DND-41 (cell line): ENCODE measurements at regions not wholly inside any gene's neighbourhood (a gene's known extent, or its start where the extent isn't known, plus 50 kb on each side); places are given as distances from the start of the nearest gene placed in this dataset.
"Not testable (repeated sequence)": the region's sequence is repeated elsewhere in the genome, so short reads cannot be mapped to it uniquely, and the experiment has no call there.

Experiments
- ATAC-seq: fragments of 200-7000 bp; cut with Tn5 transposase; 3 replicates; pipeline ENCODE4 v1.9.1; 2021; ENCODE audit warnings: low read depth; ENCODE audit not compliant: insufficient read depth
- DNase-seq: peaks from one replicate; pipeline ENCODE4 v3.0.0-alpha.2; 2020
- H2AFZ ChIP-seq: 2 replicates; pipeline ENCODE4 v1.6.0; 2012; ENCODE audit warnings: low read depth, low read length
- H3K27ac ChIP-seq: 2 replicates; pipeline ENCODE4 v1.5.1; 2012; ENCODE audit warnings: low read length, inconsistent platforms
- H3K27me3 ChIP-seq: fragments of 200-600 bp; sonication (generic); 2 replicates; pipeline ENCODE4 v1.6.0; 2012; ENCODE audit warnings: low read length, mild to moderate bottlenecking, inconsistent platforms; ENCODE audit not compliant: insufficient read depth, poor library complexity
- H3K36me3 ChIP-seq: 2 replicates; pipeline ENCODE4 v1.5.1; 2012; ENCODE audit warnings: low read length, inconsistent platforms; ENCODE audit not compliant: insufficient read depth
- H3K4me1 ChIP-seq: 2 replicates; pipeline ENCODE4 v1.5.1; 2012; ENCODE audit warnings: mild to moderate bottlenecking, low read length; ENCODE audit not compliant: insufficient read depth
- H3K4me2 ChIP-seq: 2 replicates; pipeline ENCODE4 v1.6.0; 2012; ENCODE audit warnings: mild to moderate bottlenecking, moderate library complexity, low read length, inconsistent platforms; ENCODE audit not compliant: insufficient read depth
- H3K4me3 ChIP-seq, 2 experiments: fragments of 200-600 bp in 1 of 2; shearing (Covaris generic) in 1 of 2; 2 replicates each; pipeline ENCODE4 v1.5.1; 2012 to 2016; ENCODE audit warnings: inconsistent platforms in 2 of 2, low read length in 2 of 2, mild to moderate bottlenecking in 2 of 2, low read depth in 1 of 2, moderate library complexity in 1 of 2
- H3K79me2 ChIP-seq: 2 replicates; pipeline ENCODE4 v1.6.0; 2012; ENCODE audit warnings: low read length, inconsistent platforms; ENCODE audit not compliant: insufficient read depth
- H3K9ac ChIP-seq: 2 replicates; pipeline ENCODE4 v1.6.0; 2012; ENCODE audit warnings: low read depth, mild to moderate bottlenecking, inconsistent platforms, low read length, moderate library complexity
- H3K9me3 ChIP-seq: 2 replicates; pipeline ENCODE4 v1.5.1; 2012; ENCODE audit warnings: low read length, moderate library complexity, mild to moderate bottlenecking, inconsistent platforms; ENCODE audit not compliant: insufficient read depth, severe bottlenecking
- H4K20me1 ChIP-seq: 2 replicates; pipeline ENCODE4 v1.6.0; 2012; ENCODE audit warnings: low read length; ENCODE audit not compliant: insufficient read depth
- EZH2 ChIP-seq: IDR thresholded peaks from 3 replicates; pipeline ENCODE4 v1.6.1; 2012; ENCODE audit warnings: borderline replicate concordance, low read depth, mild to moderate bottlenecking, moderate library complexity, low read length, inconsistent platforms; ENCODE audit not compliant: severe bottlenecking
- TF ChIP-seq, protein P1 (sequence below): IDR thresholded peaks from 2 replicates; pipeline ENCODE4 v1.5.1; 2012; ENCODE audit warnings: borderline replicate concordance, low read length, moderate library complexity, mild to moderate bottlenecking; ENCODE audit not compliant: poor library complexity, severe bottlenecking; ENCODE audit errors: extremely low read depth

DNA sequence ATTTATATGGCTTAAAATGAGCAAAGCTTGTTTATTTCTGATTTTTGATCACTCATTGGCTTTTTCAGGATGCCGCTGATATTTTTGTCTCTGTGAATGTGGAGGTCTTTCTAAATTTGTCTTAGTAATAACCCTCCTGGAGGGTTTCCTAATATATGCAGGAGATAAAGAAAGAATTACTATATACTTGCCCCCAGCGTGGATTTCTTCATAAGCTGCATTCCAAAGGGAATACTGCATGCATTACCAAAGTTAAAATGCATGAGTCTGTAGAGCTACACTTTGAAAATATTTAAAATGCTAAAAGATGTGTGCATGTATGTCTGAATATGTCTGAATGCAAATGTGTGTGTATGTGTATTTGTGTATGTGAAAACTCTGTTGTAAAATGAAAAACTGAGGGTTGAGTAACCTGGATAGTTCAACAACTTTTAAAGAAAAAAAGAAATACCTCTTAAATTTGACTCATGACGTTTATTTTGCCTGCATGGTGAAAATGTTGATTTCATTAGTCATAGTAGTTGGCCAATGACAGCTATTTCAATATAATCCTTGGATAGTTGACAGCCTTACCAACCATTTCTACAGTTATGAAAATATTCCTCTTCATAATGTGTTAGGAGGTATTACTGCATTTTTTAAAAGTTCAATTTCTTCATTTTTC is 113.2 kb upstream of the ZNF827 start:
- TF ChIP-seq, protein P1, sequence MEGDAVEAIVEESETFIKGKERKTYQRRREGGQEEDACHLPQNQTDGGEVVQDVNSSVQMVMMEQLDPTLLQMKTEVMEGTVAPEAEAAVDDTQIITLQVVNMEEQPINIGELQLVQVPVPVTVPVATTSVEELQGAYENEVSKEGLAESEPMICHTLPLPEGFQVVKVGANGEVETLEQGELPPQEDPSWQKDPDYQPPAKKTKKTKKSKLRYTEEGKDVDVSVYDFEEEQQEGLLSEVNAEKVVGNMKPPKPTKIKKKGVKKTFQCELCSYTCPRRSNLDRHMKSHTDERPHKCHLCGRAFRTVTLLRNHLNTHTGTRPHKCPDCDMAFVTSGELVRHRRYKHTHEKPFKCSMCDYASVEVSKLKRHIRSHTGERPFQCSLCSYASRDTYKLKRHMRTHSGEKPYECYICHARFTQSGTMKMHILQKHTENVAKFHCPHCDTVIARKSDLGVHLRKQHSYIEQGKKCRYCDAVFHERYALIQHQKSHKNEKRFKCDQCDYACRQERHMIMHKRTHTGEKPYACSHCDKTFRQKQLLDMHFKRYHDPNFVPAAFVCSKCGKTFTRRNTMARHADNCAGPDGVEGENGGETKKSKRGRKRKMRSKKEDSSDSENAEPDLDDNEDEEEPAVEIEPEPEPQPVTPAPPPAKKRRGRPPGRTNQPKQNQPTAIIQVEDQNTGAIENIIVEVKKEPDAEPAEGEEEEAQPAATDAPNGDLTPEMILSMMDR, result no peak
- no peak for TF ChIP-seq EZH2
- H3K4me3 ChIP-seq, result no peak overlapping the region
- no peaks in the 10 kb centered on the region for H3K9me3 ChIP-seq
- DNase-seq (no peak), ATAC-seq (no peak)
- no peaks in the 10 kb centered on the region for H3K79me2 ChIP-seq
- no peak overlapping the region for H3K27ac ChIP-seq
- no peaks in the 10 kb centered on the region for H3K4me1 ChIP-seq
- no peaks in the 10 kb centered on the region for H3K36me3 ChIP-seq
- H2AFZ ChIP-seq, result no peak overlapping the region
- H3K4me2 ChIP-seq, result no peak overlapping the region
- H4K20me1 ChIP-seq, result no peaks in the 10 kb centered on the region
- no peaks in the 10 kb centered on the region for H3K27me3 ChIP-seq
- no peak overlapping the region for H3K9ac ChIP-seq

DNA sequence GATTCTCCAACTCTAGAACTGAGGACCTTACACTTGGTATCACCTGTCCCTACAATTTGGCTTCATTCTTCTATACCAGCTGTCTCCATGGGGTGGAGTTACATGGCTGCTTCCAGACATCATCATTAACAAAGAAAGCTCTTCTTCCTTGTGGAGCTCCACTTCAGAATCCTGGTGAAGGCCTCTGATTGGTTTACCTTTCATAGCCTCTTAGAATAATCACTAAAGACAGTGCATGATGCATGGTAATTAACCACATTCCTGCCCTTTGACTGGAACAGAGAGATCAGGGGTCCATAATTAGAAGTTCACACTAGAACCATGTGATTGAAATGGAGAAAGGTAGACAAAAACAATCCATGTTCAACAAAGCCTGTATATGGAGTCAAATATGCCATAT is 112.6 kb upstream of the ZNF827 start:
- Histone ChIP-seq H3K4me3 (no peak overlapping the region), H3K79me2 (no peaks in the 10 kb centered on the region), H3K27ac (no peak overlapping the region), H3K27me3 (no peaks in the 10 kb centered on the region), H4K20me1 (no peaks in the 10 kb centered on the region), H3K36me3 (no peaks in the 10 kb centered on the region), H3K9ac (no peak overlapping the region), H3K9me3 (no peaks in the 10 kb centered on the region), H3K4me1 (no peaks in the 10 kb centered on the region), H3K4me2 (no peak overlapping the region), H2AFZ (no peak overlapping the region)
- no peak for TF ChIP-seq EZH2
- TF ChIP-seq, protein P1, result no peak
- no peak for DNase-seq
- no peak for ATAC-seq

- H3K4me3 ChIP-seq, result no peak overlapping the region
- H3K4me1 ChIP-seq, result no peaks in the 10 kb centered on the region
- H3K36me3 ChIP-seq, result no peaks in the 10 kb centered on the region
- ATAC-seq (no peak), DNase-seq (no peak)
- no peak overlapping the region for H3K27ac ChIP-seq
- no peaks in the 10 kb centered on the region for H3K79me2 ChIP-seq
- H3K9ac ChIP-seq, result no peak overlapping the region
- no peaks in the 10 kb centered on the region for H3K9me3 ChIP-seq
- no peak overlapping the region for H2AFZ ChIP-seq
- H4K20me1 ChIP-seq, result no peaks in the 10 kb centered on the region
- no peaks in the 10 kb centered on the region for H3K27me3 ChIP-seq
- no peak for TF ChIP-seq EZH2
- TF ChIP-seq, protein P1, result no peak
- H3K4me2 ChIP-seq, result no peak overlapping the region
Measured at GRCh38 chr4:146049802-146050201, 111.2 kb upstream of the ZNF827 start.

GRCh38 chr4:146047768-146048167 is 109.1 kb upstream of the ZNF827 start:
- not testable (repeated sequence) for H3K4me2 ChIP-seq, H3K4me1 ChIP-seq, DNase-seq, H3K36me3 ChIP-seq, H4K20me1 ChIP-seq, H3K9ac ChIP-seq, H3K27ac ChIP-seq, ATAC-seq, H3K27me3 ChIP-seq, H3K79me2 ChIP-seq, H3K4me3 ChIP-seq, H3K9me3 ChIP-seq, H2AFZ ChIP-seq
